Endothelial cell (in vitro differentiated cells): ENCODE measurements at regions not wholly inside any gene's neighbourhood (a gene's known extent, or its start where the extent isn't known, plus 50 kb on each side); places are given as distances from the start of the nearest gene placed in this dataset.
A peak's percentile ranks its signal among the peaks of the same experiment; 100 is the strongest.

Experiments
- DNase-seq: peaks from one replicate; pipeline ENCODE4 v3.0.0; 2021; ENCODE audit warnings: low spot score
- H3K27ac Mint-ChIP-seq: one replicate; pipeline ENCODE4 v1.8.0; 2021; ENCODE audit warnings: mixed read lengths, inconsistent platforms; ENCODE audit not compliant: unreplicated experiment
- H3K27me3 Mint-ChIP-seq: one replicate; pipeline ENCODE4 v1.8.0; 2021; ENCODE audit warnings: mild to moderate bottlenecking, moderate library complexity, mixed read lengths, inconsistent platforms; ENCODE audit not compliant: unreplicated experiment
- H3K36me3 Mint-ChIP-seq: one replicate; pipeline ENCODE4 v1.8.0; 2021; ENCODE audit warnings: mild to moderate bottlenecking, low read depth, mixed read lengths, inconsistent platforms; ENCODE audit not compliant: unreplicated experiment
- H3K4me1 Mint-ChIP-seq: one replicate; pipeline ENCODE4 v1.8.0; 2021; ENCODE audit warnings: mild to moderate bottlenecking, mixed read lengths, inconsistent platforms; ENCODE audit not compliant: unreplicated experiment
- H3K4me3 Mint-ChIP-seq: one replicate; pipeline ENCODE4 v1.8.0; 2021; ENCODE audit warnings: mild to moderate bottlenecking, mixed read lengths, inconsistent platforms; ENCODE audit not compliant: unreplicated experiment
- H3K9me3 Mint-ChIP-seq: one replicate; pipeline ENCODE4 v1.8.0; 2021; ENCODE audit warnings: mixed read lengths, inconsistent platforms; ENCODE audit not compliant: unreplicated experiment
- CTCF ChIP-seq: fragments of 200-600 bp; sonication (generic); IDR thresholded peaks from one replicate; pipeline ENCODE4 v1.5.0; 2021; ENCODE audit warnings: antibody characterized with exemption; ENCODE audit not compliant: unreplicated experiment

- H3K27me3 Mint-ChIP-seq = no peaks in the 10 kb centered on the region
- peaks cover 10% of the 10 kb centered on the region for H3K4me1 Mint-ChIP-seq
- DNase-seq = no peak
- no peaks in the 10 kb centered on the region for H3K9me3 Mint-ChIP-seq
- H3K27ac Mint-ChIP-seq = no peak overlapping the region
- H3K36me3 Mint-ChIP-seq = no peaks in the 10 kb centered on the region
- no peak overlapping the region for H3K4me3 Mint-ChIP-seq
- TF ChIP-seq CTCF = no peak
These were observed 1111.2 kb upstream of the ADGRL3 start for GRCh38 chr4:60088807-60089486.

- Mint-ChIP-seq H3K36me3 (no peaks in the 10 kb centered on the region), H3K4me3 (no peak overlapping the region), H3K27me3 (no peaks in the 10 kb centered on the region), H3K27ac (peak overlapping the region; percentile 34), H3K4me1 (peaks cover 10% of the 10 kb centered on the region), H3K9me3 (no peaks in the 10 kb centered on the region)
- no peak for DNase-seq
- TF ChIP-seq CTCF = no peak
These were observed 1110.4 kb upstream of the ADGRL3 start for GRCh38 chr4:60089546-60090273.

GRCh38 chr4:60096676-60097075 lies 1103.5 kb upstream of the ADGRL3 start:
- no peaks in the 10 kb centered on the region for H3K9me3 Mint-ChIP-seq
- H3K27ac Mint-ChIP-seq = no peak overlapping the region
- no peaks in the 10 kb centered on the region for H3K27me3 Mint-ChIP-seq
- H3K4me1 Mint-ChIP-seq = no peaks in the 10 kb centered on the region
- H3K4me3 Mint-ChIP-seq = no peak overlapping the region
- DNase-seq = no peak
- no peaks in the 10 kb centered on the region for H3K36me3 Mint-ChIP-seq
- TF ChIP-seq CTCF = no peak

GRCh38 chr4:60116592-60116991 lies 1083.5 kb upstream of the ADGRL3 start:
- H3K4me3 Mint-ChIP-seq = no peak overlapping the region
- no peaks in the 10 kb centered on the region for H3K4me1 Mint-ChIP-seq
- H3K9me3 Mint-ChIP-seq = no peaks in the 10 kb centered on the region
- H3K27ac Mint-ChIP-seq = no peak overlapping the region
- no peaks in the 10 kb centered on the region for H3K36me3 Mint-ChIP-seq
- no peak for DNase-seq
- no peaks in the 10 kb centered on the region for H3K27me3 Mint-ChIP-seq
- no peak for TF ChIP-seq CTCF

- no peaks in the 10 kb centered on the region for H3K36me3 Mint-ChIP-seq
- H3K27me3 Mint-ChIP-seq = no peaks in the 10 kb centered on the region
- H3K9me3 Mint-ChIP-seq = no peaks in the 10 kb centered on the region
- no peak overlapping the region for H3K27ac Mint-ChIP-seq
- no peak overlapping the region for H3K4me3 Mint-ChIP-seq
- no peak for DNase-seq
- no peaks in the 10 kb centered on the region for H3K4me1 Mint-ChIP-seq
- no peak for TF ChIP-seq CTCF
These were observed 1082.3 kb upstream of the ADGRL3 start for GRCh38 chr4:60117726-60118323.
